SK-N-MC (cell line): ENCODE measurements at regions not wholly inside any gene's neighbourhood (a gene's known extent, or its start where the extent isn't known, plus 50 kb on each side); places are given as distances from the start of the nearest gene placed in this dataset.

Experiments used
- EZH2 ChIP-seq: fragments of 200-600 bp; sonication (generic); IDR thresholded peaks from one replicate; pipeline ENCODE4 v1.6.1; 2017; ENCODE audit warnings: antibody characterized with exemption
- POLR2AphosphoS5 ChIP-seq: IDR thresholded peaks from 2 replicates; pipeline ENCODE4 v1.6.1; 2012; ENCODE audit warnings: mild to moderate bottlenecking, low read depth, low read length, borderline replicate concordance

- TF ChIP-seq POLR2AphosphoS5 (no peak), EZH2 (no peak)
Observed at GRCh38 chr3:166696103-166696502, 684.0 kb downstream of the ZBBX start.
